ENCODE measurements at regions not wholly inside any gene's neighbourhood (a gene's known extent, or its start where the extent isn't known, plus 50 kb on each side); places are given as distances from the start of the nearest gene placed in this dataset.
"Not testable (repeated sequence)": the region's sequence is repeated elsewhere in the genome, so short reads cannot be mapped to it uniquely, and the experiment has no call there.

GRCh38 chr2:192498747-192499146, 304.0 kb upstream of the TMEFF2 start:
- Mint-ChIP-seq H3K36me3 (ENCODE audit: low read depth) (no peaks in the 10 kb centered on the region), H3K4me1 (ENCODE audit: low read depth) (peaks cover 7% of the 10 kb centered on the region), H3K27ac (no peak overlapping the region), H3K9me3 (no peaks in the 10 kb centered on the region), H3K27me3 (ENCODE audit: low read depth) (no peaks in the 10 kb centered on the region), H3K4me3 (ENCODE audit: low read depth) (no peak overlapping the region)
- no peak for DNase-seq (ENCODE audit: low spot score)
- intact Hi-C loops (cut with micrococcal nuclease) = no loop called here

DNA sequence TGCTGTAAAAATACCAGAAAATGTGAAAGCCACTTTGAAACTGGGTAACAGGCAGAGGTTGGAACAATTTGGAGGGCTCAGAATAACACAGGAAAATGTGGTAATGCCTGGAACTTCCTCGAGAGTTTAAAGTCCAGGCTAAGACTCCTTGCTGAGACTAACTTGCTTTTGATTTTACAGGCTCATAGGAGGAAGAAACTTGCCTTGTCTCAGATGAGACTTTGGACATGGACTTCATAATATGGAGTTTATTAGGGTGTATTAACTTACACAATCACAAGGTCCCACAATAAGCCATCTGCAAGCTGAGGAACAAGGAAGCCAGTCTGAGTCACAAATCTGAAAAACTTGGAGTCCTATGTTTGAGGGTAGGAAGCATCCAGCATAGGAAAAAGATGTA, 293.4 kb upstream of the TMEFF2 start:
- H3K4me3 Mint-ChIP-seq (ENCODE audit: low read depth); intact Hi-C loops (cut with micrococcal nuclease); H3K4me1 Mint-ChIP-seq (ENCODE audit: low read depth); H3K36me3 Mint-ChIP-seq (ENCODE audit: low read depth); H3K9me3 Mint-ChIP-seq; DNase-seq (ENCODE audit: low spot score); H3K27me3 Mint-ChIP-seq (ENCODE audit: low read depth); H3K27ac Mint-ChIP-seq: not testable (repeated sequence)

DNA sequence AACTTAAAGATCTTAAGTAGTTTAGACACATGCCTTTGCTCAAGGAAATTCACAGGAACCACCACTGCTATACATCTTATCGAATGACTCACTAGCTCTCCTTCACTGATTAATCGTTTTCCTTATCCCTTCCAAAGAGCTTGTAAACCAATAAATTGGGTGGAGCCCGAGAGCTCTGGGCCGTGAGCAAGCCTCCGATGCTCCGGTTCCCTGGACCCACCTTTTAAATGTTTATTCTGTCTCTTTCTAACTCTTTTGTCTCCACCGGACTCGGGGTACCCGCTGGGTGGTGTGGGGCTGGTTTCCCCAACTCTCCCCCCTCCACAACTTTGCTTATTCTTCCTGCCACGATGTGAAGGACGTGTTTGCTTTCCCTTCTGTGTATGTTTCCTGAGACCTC, 292.9 kb upstream of the TMEFF2 start:
- Mint-ChIP-seq H3K27me3 (ENCODE audit: low read depth) (no peaks in the 10 kb centered on the region), H3K9me3 (no peaks in the 10 kb centered on the region), H3K36me3 (ENCODE audit: low read depth) (no peaks in the 10 kb centered on the region), H3K4me1 (ENCODE audit: low read depth) (no peaks in the 10 kb centered on the region), H3K4me3 (ENCODE audit: low read depth) (no peak overlapping the region), H3K27ac (no peak overlapping the region)
- intact Hi-C loops (cut with micrococcal nuclease) = no loop called here
- no peak for DNase-seq (ENCODE audit: low spot score)

DNA sequence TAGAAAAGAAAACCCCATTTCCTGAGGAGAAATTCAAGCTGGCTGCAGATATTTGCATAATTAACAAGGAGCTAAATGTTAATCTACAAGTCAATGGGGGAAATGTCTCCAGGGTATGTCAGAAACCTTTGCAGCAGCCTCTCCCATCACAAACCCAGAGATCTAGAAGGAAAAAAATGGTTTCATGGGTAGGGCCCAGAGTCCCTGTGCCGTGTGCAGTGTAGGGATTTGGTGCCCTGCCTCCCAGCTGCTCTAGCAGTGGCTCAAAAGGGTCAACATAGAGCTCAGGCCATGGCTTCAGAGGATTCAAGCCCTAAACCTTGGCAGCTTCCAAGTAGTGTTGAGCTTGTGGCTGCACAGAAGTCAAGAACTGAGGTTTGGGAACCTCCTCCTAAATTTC, 290.2 kb upstream of the TMEFF2 start:
- no peaks in the 10 kb centered on the region for H3K36me3 Mint-ChIP-seq (ENCODE audit: low read depth)
- intact Hi-C loops (cut with micrococcal nuclease) = no loop called here
- H3K9me3 Mint-ChIP-seq = no peaks in the 10 kb centered on the region
- H3K27me3 Mint-ChIP-seq (ENCODE audit: low read depth) = no peaks in the 10 kb centered on the region
- H3K4me3 Mint-ChIP-seq (ENCODE audit: low read depth) = no peak overlapping the region
- H3K4me1 Mint-ChIP-seq (ENCODE audit: low read depth) = no peaks in the 10 kb centered on the region
- DNase-seq (ENCODE audit: low spot score) = no peak
- no peak overlapping the region for H3K27ac Mint-ChIP-seq

GRCh38 chr2:192480984-192481383, 286.3 kb upstream of the TMEFF2 start:
- DNase-seq (ENCODE audit: low spot score) = no peak
- intact Hi-C loops (cut with micrococcal nuclease) = no loop called here
- Mint-ChIP-seq H3K36me3 (ENCODE audit: low read depth) (no peaks in the 10 kb centered on the region), H3K9me3 (no peaks in the 10 kb centered on the region), H3K4me3 (ENCODE audit: low read depth) (no peak overlapping the region), H3K27ac (no peak overlapping the region), H3K27me3 (ENCODE audit: low read depth) (no peaks in the 10 kb centered on the region), H3K4me1 (ENCODE audit: low read depth) (no peaks in the 10 kb centered on the region)

DNA sequence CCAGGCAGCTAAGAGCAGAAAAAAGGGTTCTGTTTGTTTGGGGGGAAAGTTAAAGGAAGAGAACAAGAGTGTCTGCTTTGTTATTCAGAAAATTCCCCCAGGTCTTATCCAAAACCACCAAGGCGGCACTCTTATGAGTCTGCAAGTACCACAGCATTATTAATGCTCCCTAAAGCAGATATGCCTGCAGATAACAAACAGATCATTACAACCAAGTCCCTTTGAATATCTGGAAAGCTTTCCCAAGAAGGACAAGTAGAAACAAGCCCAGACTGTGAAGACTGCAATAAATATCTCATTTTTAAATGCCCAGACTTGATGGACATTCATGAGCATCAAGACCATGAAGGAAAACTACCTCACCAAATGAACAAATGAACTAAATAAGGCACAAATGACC, 278.6 kb upstream of the TMEFF2 start:
- H3K36me3 Mint-ChIP-seq (ENCODE audit: low read depth) = no peaks in the 10 kb centered on the region
- H3K4me3 Mint-ChIP-seq (ENCODE audit: low read depth) = no peak overlapping the region
- H3K27me3 Mint-ChIP-seq (ENCODE audit: low read depth) = no peaks in the 10 kb centered on the region

GRCh38 chr2:192471982-192472381, 277.2 kb upstream of the TMEFF2 start:
- no peak overlapping the region for H3K27ac Mint-ChIP-seq
- H3K4me1 Mint-ChIP-seq (ENCODE audit: low read depth) = no peaks in the 10 kb centered on the region
- no peaks in the 10 kb centered on the region for H3K36me3 Mint-ChIP-seq (ENCODE audit: low read depth)
- H3K9me3 Mint-ChIP-seq = no peaks in the 10 kb centered on the region
- H3K4me3 Mint-ChIP-seq (ENCODE audit: low read depth) = no peak overlapping the region
- H3K27me3 Mint-ChIP-seq (ENCODE audit: low read depth) = no peaks in the 10 kb centered on the region
- DNase-seq (ENCODE audit: low spot score) = no peak
- intact Hi-C loops (cut with micrococcal nuclease) = no loop called here

More for the DNA sequence above, 278.6 kb upstream of the TMEFF2 start:
- intact Hi-C loops (cut with micrococcal nuclease) = no loop called here
- Mint-ChIP-seq H3K27ac (no peak overlapping the region), H3K9me3 (no peaks in the 10 kb centered on the region), H3K4me1 (ENCODE audit: low read depth) (no peaks in the 10 kb centered on the region)
- DNase-seq (ENCODE audit: low spot score) = no peak

GRCh38 chr2:192469612-192470011, 274.9 kb upstream of the TMEFF2 start:
- Mint-ChIP-seq H3K36me3 (ENCODE audit: low read depth) (no peaks in the 10 kb centered on the region), H3K4me3 (ENCODE audit: low read depth) (no peak overlapping the region), H3K27me3 (ENCODE audit: low read depth) (no peaks in the 10 kb centered on the region), H3K27ac (no peak overlapping the region), H3K9me3 (no peaks in the 10 kb centered on the region), H3K4me1 (ENCODE audit: low read depth) (no peaks in the 10 kb centered on the region)
- intact Hi-C loops (cut with micrococcal nuclease) = no loop called here
- DNase-seq (ENCODE audit: low spot score) = no peak

DNA sequence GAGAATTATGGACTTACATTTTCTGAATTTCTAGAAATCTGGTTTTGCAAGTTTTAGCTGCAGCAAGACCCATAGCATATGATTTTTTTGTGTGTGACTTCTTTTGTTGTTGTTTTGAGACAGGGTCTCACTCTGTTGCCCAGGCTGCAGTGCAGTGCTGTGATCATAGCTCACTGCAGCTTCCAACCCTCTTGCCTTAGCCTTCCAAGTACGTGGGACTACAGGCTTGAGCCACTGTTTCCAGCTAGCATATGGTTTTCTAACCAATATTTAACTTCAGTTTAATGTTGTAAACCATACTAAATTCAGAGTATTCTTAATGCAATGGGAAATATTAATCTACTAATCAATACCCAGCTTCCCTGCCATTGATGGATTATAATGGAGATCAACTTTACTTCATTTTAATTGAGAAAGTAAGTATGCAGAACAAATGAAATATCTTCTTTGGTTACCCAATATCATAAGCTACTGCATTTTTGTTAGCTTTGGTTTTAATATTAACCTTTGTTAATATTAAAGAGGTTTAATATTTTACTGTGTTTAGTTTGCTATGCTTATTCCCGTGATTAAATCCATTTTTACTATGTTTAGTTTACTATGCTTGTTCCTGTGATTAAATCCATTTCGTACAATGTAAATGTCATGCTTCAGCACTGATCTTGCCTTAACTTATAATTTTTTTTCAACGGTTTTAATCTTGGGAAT, 273.4 kb upstream of the TMEFF2 start:
- DNase-seq (ENCODE audit: low spot score) = no peak
- Mint-ChIP-seq H3K9me3 (no peaks in the 10 kb centered on the region), H3K36me3 (ENCODE audit: low read depth) (no peaks in the 10 kb centered on the region), H3K27ac (no peak overlapping the region), H3K27me3 (ENCODE audit: low read depth) (no peaks in the 10 kb centered on the region), H3K4me3 (ENCODE audit: low read depth) (no peak overlapping the region), H3K4me1 (ENCODE audit: low read depth) (no peaks in the 10 kb centered on the region)
- intact Hi-C loops (cut with micrococcal nuclease) = no loop called here

- no peak overlapping the region for H3K4me3 Mint-ChIP-seq (ENCODE audit: low read depth)
- no peaks in the 10 kb centered on the region for H3K4me1 Mint-ChIP-seq (ENCODE audit: low read depth)
- no peaks in the 10 kb centered on the region for H3K36me3 Mint-ChIP-seq (ENCODE audit: low read depth)
- no peak overlapping the region for H3K27ac Mint-ChIP-seq
- no peak for DNase-seq (ENCODE audit: low spot score)
- H3K27me3 Mint-ChIP-seq (ENCODE audit: low read depth) = no peaks in the 10 kb centered on the region
- intact Hi-C loops (cut with micrococcal nuclease) = no loop called here
- no peaks in the 10 kb centered on the region for H3K9me3 Mint-ChIP-seq
Measured at GRCh38 chr2:192465141-192465540, 270.4 kb upstream of the TMEFF2 start.

DNA sequence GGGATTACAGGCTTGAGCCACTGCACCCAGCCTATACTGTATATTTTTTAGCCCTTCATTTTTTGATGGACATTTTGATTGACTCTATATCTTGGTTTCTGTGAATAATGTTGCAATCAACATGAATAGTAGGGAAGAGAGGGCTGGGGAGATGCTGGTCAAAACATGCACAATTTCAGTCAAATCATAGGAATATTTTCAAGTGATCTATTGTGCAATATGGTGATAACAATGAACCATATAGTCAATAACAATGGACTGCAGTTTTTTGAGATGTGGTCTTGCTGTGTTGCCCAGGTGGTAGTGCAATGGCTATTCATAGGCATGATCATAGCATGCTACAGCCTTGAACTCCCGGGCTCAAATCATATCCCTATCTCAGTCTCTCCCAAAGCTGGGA, 264.7 kb upstream of the TMEFF2 start:
- Mint-ChIP-seq H3K4me1 (ENCODE audit: low read depth) (no peaks in the 10 kb centered on the region), H3K36me3 (ENCODE audit: low read depth) (no peaks in the 10 kb centered on the region), H3K9me3 (no peaks in the 10 kb centered on the region), H3K27ac (no peak overlapping the region), H3K27me3 (ENCODE audit: low read depth) (no peaks in the 10 kb centered on the region), H3K4me3 (ENCODE audit: low read depth) (no peak overlapping the region)
- DNase-seq (ENCODE audit: low spot score) = no peak
- intact Hi-C loops (cut with micrococcal nuclease) = no loop called here

- H3K4me3 Mint-ChIP-seq (ENCODE audit: low read depth) = no peak overlapping the region
Measured at GRCh38 chr2:192448881-192449280, 254.1 kb upstream of the TMEFF2 start.

GRCh38 chr2:192444286-192444838, 249.6 kb upstream of the TMEFF2 start:
- DNase-seq (ENCODE audit: low spot score) = no peak
- no peaks in the 10 kb centered on the region for H3K4me1 Mint-ChIP-seq (ENCODE audit: low read depth)
- H3K4me3 Mint-ChIP-seq (ENCODE audit: low read depth) = no peak overlapping the region
- no peaks in the 10 kb centered on the region for H3K9me3 Mint-ChIP-seq
- intact Hi-C loops (cut with micrococcal nuclease) = no loop called here
- no peaks in the 10 kb centered on the region for H3K27me3 Mint-ChIP-seq (ENCODE audit: low read depth)
- H3K27ac Mint-ChIP-seq = no peak overlapping the region
- no peaks in the 10 kb centered on the region for H3K36me3 Mint-ChIP-seq (ENCODE audit: low read depth)

More at GRCh38 chr2:192448881-192449280, 254.1 kb upstream of the TMEFF2 start:
- H3K9me3 Mint-ChIP-seq = no peaks in the 10 kb centered on the region
- H3K27ac Mint-ChIP-seq = no peak overlapping the region
- no peak for DNase-seq (ENCODE audit: low spot score)
- H3K36me3 Mint-ChIP-seq (ENCODE audit: low read depth) = no peaks in the 10 kb centered on the region
- H3K4me1 Mint-ChIP-seq (ENCODE audit: low read depth) = no peaks in the 10 kb centered on the region
- H3K27me3 Mint-ChIP-seq (ENCODE audit: low read depth) = no peaks in the 10 kb centered on the region
- intact Hi-C loops (cut with micrococcal nuclease) = no loop called here

GRCh38 chr2:192443831-192444230, 249.1 kb upstream of the TMEFF2 start:
- Mint-ChIP-seq H3K4me1 (ENCODE audit: low read depth) (no peaks in the 10 kb centered on the region), H3K4me3 (ENCODE audit: low read depth) (no peak overlapping the region), H3K9me3 (no peaks in the 10 kb centered on the region), H3K36me3 (ENCODE audit: low read depth) (no peaks in the 10 kb centered on the region), H3K27ac (no peak overlapping the region), H3K27me3 (ENCODE audit: low read depth) (no peaks in the 10 kb centered on the region)
- no peak for DNase-seq (ENCODE audit: low spot score)
- intact Hi-C loops (cut with micrococcal nuclease) = no loop called here
